GM19468 (cell line): ENCODE measurements at regions not wholly inside any gene's neighbourhood (a gene's known extent, or its start where the extent isn't known, plus 50 kb on each side); places are given as distances from the start of the nearest gene placed in this dataset.

ENCODE experiments used
- ATAC-seq: cut with Tn5 transposase; IDR thresholded peaks from one replicate; pipeline ENCODE4 v1.9.1; 2021; ENCODE audit warnings: mild to moderate bottlenecking, moderate library complexity, moderate number of reproducible peaks; ENCODE audit not compliant: unreplicated experiment; ENCODE audit errors: extremely low read depth

DNA sequence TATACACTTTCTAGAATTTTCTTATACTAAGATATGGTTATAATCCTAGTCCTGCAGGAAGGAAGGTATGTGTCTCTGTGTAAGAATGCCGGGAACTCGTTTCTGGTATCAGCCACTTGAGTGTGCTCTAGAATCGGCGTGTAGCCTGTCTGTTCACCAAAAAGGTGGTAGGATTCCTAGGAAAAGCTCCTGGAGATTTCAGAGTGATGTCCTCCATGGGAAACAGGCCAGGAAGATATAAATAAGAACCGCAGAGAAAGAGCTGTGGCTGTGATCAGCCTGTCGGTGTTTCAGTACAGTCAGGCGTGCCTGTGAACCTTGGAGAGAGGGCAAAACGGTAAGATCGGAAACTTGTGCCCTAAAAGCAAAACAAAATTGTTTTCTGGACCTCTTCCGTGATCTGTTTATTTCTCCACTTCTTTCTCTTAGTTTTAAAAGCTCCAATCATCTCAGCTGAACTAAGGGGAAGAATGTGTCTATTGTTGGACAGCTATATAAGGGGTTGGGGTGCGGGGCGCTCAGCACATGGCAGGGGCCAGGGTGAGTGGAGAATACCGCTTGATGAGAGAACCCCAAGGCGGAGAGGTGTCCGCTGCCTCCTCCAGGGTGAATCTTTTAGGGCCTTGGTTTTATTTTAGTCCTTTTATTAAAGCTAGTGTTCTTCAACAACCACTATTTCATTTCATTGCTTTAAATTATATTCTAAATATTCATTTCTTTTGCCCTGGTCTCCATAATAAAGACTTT is 303.8 kb upstream of the TENM3 start:
- ATAC-seq: no peak

DNA sequence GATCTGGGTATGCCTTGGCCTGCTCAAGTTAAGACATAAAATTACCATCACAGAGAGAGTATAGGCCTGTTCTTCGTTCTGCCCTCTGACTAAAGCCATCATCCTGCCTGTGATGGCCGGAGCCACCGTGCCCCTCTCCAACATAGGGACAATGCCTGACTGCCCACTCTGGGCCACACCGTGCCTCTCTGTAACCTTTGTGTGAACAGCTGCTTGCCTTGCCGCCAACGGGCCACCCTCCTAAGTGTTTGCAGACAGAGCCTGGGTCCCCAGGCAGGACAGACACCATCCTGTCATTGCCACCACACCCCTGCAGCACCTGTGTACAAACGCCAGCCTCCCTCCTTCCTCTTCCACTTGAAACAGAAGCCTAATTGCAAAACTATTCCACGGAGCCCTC is 298.7 kb upstream of the TENM3 start:
- ATAC-seq: no peak

GRCh38 chr4:181946902-181947301 is 296.3 kb upstream of the TENM3 start:
- no peak for ATAC-seq

DNA sequence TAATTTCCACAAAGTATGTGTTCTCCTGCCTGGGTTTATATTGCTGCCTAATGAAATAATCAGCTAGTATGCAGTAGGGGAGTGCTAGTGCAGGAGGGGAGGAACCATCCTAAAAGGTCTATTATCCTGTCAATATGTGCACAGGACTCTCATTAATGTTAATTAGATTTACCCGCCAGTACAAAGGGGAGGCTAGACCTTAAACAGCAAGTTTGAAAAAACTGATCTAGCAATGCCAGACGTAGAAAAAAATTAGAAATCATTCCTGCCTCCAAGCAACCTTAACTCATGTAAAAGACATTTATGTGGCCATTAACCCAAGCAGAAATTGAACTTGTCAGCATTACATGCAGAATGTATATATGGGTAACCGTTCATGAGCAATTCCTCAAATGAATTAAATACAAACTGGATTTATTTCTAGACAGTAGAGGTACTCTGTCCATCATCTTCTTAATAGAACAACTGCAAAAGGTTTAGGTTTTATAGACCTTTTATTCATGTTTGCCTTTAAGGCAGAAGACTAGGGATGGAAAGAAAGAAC is 294.3 kb upstream of the TENM3 start:
- ATAC-seq: no peak

GRCh38 chr4:181949704-181950312 is 293.4 kb upstream of the TENM3 start:
- ATAC-seq: no peak

DNA sequence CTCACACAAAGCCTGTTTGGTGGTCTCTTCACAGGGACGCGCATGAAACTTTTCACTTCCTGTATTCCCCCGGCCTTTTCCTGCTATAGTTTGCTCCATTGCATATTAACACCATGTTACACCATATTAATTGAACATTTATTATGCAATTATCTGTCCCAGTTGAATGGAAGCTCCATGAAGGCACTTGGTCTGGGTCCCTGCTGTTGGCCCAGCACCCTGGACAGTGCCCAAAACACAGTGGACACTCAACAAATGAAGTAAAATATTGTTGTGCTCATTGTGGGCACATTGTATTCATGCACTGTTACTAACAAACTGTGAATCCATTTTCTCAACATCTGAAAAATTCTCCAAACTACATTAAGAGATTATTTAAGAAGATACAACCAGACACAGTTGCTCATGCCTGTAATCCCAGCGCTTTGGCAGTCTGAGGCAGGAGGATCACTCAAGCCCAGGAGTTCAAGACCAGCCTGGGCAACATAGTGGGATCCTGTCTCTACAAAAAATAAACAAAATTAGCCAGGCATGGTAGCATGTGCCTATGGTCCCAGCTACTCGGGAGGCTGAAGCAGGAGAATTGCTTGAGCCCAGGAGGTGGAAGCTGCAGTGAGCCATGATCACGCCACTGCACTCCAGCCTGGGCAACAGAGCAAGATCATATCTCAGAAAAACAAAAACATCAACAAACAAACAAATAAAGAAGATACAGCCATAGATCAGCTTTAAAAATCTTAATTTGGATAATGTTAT is 292.7 kb upstream of the TENM3 start:
- ATAC-seq: no peak

- no peak for ATAC-seq
These were observed 291.9 kb upstream of the TENM3 start for GRCh38 chr4:181951265-181951664.

DNA sequence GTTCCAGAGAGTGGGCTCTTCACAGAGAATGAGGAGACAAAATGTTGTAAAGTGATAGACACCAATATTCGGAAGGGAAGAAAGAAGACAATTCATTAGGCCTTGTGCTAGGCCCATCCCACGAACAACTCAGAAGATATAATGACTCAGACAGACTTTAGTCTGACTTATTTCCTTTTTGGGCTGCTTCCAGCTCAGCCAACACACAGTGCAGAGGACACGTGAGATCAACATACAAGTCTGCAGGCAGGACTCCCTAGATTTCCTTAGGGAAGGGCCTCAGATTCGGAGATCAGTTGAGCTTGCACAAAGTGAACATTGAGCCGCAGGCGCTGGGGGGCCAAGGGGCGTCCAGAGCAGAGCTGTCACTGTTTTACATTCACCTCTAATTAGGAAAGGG is 290.7 kb upstream of the TENM3 start:
- ATAC-seq: no peak

GRCh38 chr4:181956512-181956911 is 286.7 kb upstream of the TENM3 start:
- no peak for ATAC-seq

- ATAC-seq: no peak
These were observed 286.1 kb upstream of the TENM3 start for GRCh38 chr4:181957088-181957487.

DNA sequence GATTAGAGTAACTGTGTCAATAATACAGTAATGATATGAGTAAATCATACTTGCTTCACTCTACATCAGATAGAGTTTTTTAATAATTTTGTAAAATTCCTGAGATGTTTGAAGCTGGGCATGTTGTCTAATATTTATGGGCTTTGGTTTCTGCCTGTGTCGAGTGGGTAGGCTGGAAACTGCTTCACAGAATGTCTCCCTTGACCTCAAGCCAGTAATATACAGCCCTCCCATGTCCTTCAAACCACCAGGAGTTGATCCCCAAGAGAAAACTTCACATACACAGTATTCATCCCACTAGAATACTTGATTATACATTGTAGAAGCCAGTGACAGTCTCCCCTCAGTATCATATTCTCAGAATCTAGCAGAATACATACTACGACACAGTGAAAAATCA is 284.8 kb upstream of the TENM3 start:
- ATAC-seq: no peak

GRCh38 chr4:181959121-181959520 is 284.1 kb upstream of the TENM3 start:
- no peak for ATAC-seq

DNA sequence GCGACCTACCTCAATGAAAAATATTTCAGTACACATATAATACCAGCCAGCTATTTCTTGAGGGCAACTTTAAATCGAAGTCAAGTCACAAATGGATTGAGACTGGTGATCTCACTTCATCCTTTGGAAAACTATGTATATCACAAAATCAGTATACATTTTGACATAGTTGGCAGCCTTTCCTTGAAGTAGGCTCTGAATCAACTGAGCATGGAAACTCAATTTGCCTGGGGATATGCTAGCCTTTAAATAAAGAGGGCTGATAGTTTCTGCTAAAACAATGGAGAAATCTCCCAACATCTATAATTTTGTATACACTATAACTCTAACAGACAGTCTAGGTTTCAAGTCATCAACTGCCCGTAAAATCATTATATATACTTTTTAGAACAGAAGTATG is 282.8 kb upstream of the TENM3 start:
- no peak for ATAC-seq

DNA sequence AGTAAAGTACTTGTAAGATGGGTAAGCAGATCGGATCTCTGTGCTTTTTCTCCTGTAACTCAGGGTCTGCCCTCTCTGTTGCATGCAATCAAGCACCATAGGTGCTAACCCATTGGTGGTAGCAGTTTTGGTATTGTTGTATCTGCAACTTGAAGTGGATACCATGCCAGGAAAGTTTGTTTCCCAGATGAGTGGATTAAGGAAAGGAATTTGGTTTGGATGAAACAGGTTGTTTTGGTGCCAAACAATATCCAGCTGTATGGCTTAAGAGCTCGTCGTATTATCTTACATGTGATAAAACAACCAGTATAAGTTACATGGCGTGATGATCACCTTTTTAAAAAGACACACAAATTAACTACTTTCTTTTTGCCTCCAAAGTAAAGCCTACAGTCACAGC is 280.9 kb upstream of the TENM3 start:
- no peak for ATAC-seq

- ATAC-seq: no peak
These were observed 278.5 kb upstream of the TENM3 start for GRCh38 chr4:181964731-181965130.

- ATAC-seq: no peak
These were observed 277.1 kb upstream of the TENM3 start for GRCh38 chr4:181966104-181966551.

DNA sequence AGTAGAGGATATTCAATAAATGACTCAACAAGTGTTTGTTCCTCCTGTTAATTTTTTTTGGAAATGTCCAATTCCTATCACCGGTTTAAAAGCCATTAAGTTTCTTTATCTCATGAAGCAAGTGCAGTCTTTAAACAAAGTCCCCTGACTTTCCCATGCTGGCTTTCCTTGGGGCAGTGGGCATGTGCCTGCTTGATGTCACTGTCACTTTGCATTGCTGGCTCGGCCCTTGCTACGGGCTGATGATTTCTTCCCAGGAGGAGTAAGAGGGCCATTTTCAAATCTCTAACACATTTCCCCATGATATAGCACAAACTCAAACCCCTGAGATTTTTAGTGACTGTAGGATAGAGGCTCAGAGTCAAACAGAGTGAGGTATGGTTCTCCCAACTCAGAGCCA is 275.8 kb upstream of the TENM3 start:
- ATAC-seq: no peak

- ATAC-seq: no peak
These were observed 274.8 kb upstream of the TENM3 start for GRCh38 chr4:181968371-181968770.

DNA sequence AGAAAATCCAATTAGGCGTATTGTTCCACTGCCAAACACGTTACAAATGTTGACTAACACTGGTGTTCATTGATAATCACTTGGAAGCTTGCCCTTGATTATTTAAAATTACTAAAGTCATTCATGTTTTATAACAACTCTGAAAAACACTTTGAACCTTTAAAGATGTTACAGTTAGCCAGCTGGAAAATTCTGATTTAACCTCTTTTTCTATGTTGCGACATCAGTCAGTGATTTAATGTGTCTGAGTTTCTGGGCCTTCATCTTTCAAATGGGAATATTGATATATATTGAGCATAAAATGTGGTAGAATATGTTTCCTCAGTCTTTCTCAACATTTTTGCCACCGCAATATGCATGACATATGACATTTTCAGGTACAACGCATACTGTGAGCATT is 274.1 kb upstream of the TENM3 start:
- no peak for ATAC-seq

DNA sequence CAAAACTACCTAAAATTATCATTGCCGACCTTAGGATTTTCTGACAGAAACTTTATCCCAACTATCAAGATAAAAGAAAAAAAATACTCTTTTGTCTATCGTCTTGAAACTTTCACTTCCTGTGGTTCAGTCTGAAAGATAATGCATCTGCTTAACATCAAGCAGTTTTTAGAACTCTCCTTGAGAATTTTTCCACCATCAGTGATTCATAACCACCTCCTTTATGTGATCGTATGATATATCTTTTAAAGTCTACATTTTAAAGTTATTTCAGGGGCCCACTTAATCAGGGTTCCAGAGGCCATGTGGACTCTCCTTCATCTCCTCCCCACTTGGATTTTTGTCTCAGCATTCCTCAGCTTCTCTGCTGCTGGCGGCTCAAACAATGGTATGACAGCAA is 272.8 kb upstream of the TENM3 start:
- ATAC-seq: no peak

GRCh38 chr4:181971411-181971810 is 271.8 kb upstream of the TENM3 start:
- ATAC-seq: no peak
